Subcutaneous abdominal adipose tissue (tissue), 5 donors: ENCODE measurements at regions not wholly inside any gene's neighbourhood (a gene's known extent, or its start where the extent isn't known, plus 50 kb on each side); places are given as distances from the start of the nearest gene placed in this dataset.

Experiments
- H3K27ac ChIP-seq: one replicate; pipeline ENCODE4 v1.7.0; 2013; ENCODE audit warnings: low read depth, mild to moderate bottlenecking, inconsistent platforms, low read length, moderate library complexity
- H3K27me3 ChIP-seq, 5 donors: one replicate each; pipeline ENCODE4 v1.7.0; 2013; ENCODE audit warnings: low read length in 5 of 5, inconsistent platforms in 1 of 5; ENCODE audit not compliant: control insufficient read depth in 5 of 5, insufficient read depth in 4 of 5
- H3K36me3 ChIP-seq, 5 donors: one replicate each; pipeline ENCODE4 v1.7.0; 2013; ENCODE audit warnings: low read length in 5 of 5; ENCODE audit not compliant: control insufficient read depth in 5 of 5, insufficient read depth in 5 of 5
- H3K4me1 ChIP-seq, 5 donors: one replicate each; pipeline ENCODE4 v1.7.0; 2013; ENCODE audit warnings: low read length in 5 of 5, mild to moderate bottlenecking in 3 of 5, moderate library complexity in 1 of 5; ENCODE audit not compliant: control insufficient read depth in 5 of 5, insufficient read depth in 5 of 5
- H3K4me3 ChIP-seq, 5 donors: one replicate each; pipeline ENCODE4 v1.7.0; 2013; ENCODE audit warnings: low read length in 5 of 5, low read depth in 1 of 5
- H3K9ac ChIP-seq, 5 donors: one replicate each; pipeline ENCODE4 v1.7.0; 2013; ENCODE audit warnings: low read length in 5 of 5, mild to moderate bottlenecking in 4 of 5, moderate library complexity in 3 of 5
- H3K9me3 ChIP-seq, 5 donors: one replicate each; pipeline ENCODE4 v1.7.0; 2013; ENCODE audit warnings: low read length in 5 of 5; ENCODE audit not compliant: control insufficient read depth in 5 of 5
- donor health status: healthy.
- donor health status: healthy.
- donor health status: healthy.
- donor health status: healthy.
- donor health status: healthy.

- Histone ChIP-seq H3K4me1 (peaks cover 0 to 12% (median 0%) of the 10 kb centered on the region in 5 donors), H3K27me3 (no peaks in the 10 kb centered on the region), H3K9me3 (no peaks in the 10 kb centered on the region), H3K4me3 (peak overlapping the region in 1 of 5 donors; percentile 41), H3K27ac (no peak overlapping the region), H3K36me3 (no peaks in the 10 kb centered on the region), H3K9ac (no peak overlapping the region)
Observed at GRCh38 chr5:28165096-28165495, 1126.7 kb upstream of the CDH9 start.

- Histone ChIP-seq H3K27ac (no peak overlapping the region), H3K27me3 (no peaks in the 10 kb centered on the region), H3K9ac (no peak overlapping the region), H3K9me3 (no peaks in the 10 kb centered on the region), H3K4me1 (peaks cover 0 to 12% (median 0%) of the 10 kb centered on the region in 5 donors), H3K36me3 (no peaks in the 10 kb centered on the region), H3K4me3 (no peak overlapping the region)
Observed at GRCh38 chr5:28164568-28164967, 1126.2 kb upstream of the CDH9 start.

- Histone ChIP-seq H3K36me3 (no peaks in the 10 kb centered on the region), H3K4me1 (no peaks in the 10 kb centered on the region), H3K27me3 (no peaks in the 10 kb centered on the region), H3K9ac (no peak overlapping the region), H3K27ac (no peak overlapping the region), H3K4me3 (no peak overlapping the region), H3K9me3 (no peaks in the 10 kb centered on the region)
Observed at GRCh38 chr5:28156981-28157380, 1118.6 kb upstream of the CDH9 start.

- H3K9me3 ChIP-seq: peaks cover 0 to 3% (median 0%) of the 10 kb centered on the region in 5 donors
- no peaks in the 10 kb centered on the region for H3K4me1 ChIP-seq
- H3K27ac ChIP-seq: no peak overlapping the region
- H3K9ac ChIP-seq: no peak overlapping the region
- no peaks in the 10 kb centered on the region for H3K36me3 ChIP-seq
- no peak overlapping the region for H3K4me3 ChIP-seq
- H3K27me3 ChIP-seq: no peaks in the 10 kb centered on the region
Observed at GRCh38 chr5:28143519-28143918, 1105.1 kb upstream of the CDH9 start.

GRCh38 chr5:28132151-28132550, 1093.8 kb upstream of the CDH9 start:
- Histone ChIP-seq H3K9ac (no peak overlapping the region), H3K27ac (no peak overlapping the region), H3K4me1 (no peaks in the 10 kb centered on the region), H3K36me3 (no peaks in the 10 kb centered on the region), H3K9me3 (peaks cover 0 to 4% (median 0%) of the 10 kb centered on the region in 5 donors), H3K27me3 (no peaks in the 10 kb centered on the region), H3K4me3 (no peak overlapping the region)

- Histone ChIP-seq H3K4me3 (no peak overlapping the region), H3K9ac (no peak overlapping the region), H3K27ac (no peak overlapping the region), H3K4me1 (no peaks in the 10 kb centered on the region), H3K36me3 (no peaks in the 10 kb centered on the region), H3K9me3 (peaks cover 0 to 12% (median 0%) of the 10 kb centered on the region in 5 donors), H3K27me3 (no peaks in the 10 kb centered on the region)
Observed at GRCh38 chr5:28117691-28118090, 1079.3 kb upstream of the CDH9 start.

DNA sequence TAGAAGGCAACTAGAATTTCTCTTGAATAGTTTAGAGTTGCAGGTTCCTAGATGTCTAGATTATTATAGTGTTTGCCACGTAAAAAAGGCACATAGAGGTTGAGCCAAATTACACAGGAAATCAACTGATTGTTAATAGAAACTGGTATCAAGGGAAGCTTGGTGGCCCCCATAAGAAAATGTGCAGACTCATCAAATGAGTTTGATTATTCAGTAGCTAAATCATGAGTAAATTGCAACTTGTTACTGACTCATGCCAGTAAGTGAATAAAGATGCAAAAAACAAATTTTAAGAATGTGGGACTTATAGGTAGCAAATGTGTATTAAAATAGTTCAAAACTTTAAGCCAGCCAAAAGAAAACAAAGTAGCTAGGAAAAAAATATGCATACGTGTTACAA, 1078.9 kb upstream of the CDH9 start:
- Histone ChIP-seq H3K4me3 (no peak overlapping the region), H3K4me1 (no peaks in the 10 kb centered on the region), H3K9ac (no peak overlapping the region), H3K27ac (no peak overlapping the region), H3K36me3 (no peaks in the 10 kb centered on the region), H3K9me3 (peaks cover 0 to 12% (median 0%) of the 10 kb centered on the region in 5 donors), H3K27me3 (no peaks in the 10 kb centered on the region)

GRCh38 chr5:28110781-28111180, 1072.4 kb upstream of the CDH9 start:
- Histone ChIP-seq H3K9ac (no peak overlapping the region), H3K9me3 (peaks cover 0 to 6% (median 0%) of the 10 kb centered on the region in 5 donors), H3K27me3 (no peaks in the 10 kb centered on the region), H3K27ac (no peak overlapping the region), H3K36me3 (no peaks in the 10 kb centered on the region), H3K4me3 (peak overlapping the region in 1 of 5 donors; percentile 39), H3K4me1 (no peaks in the 10 kb centered on the region)

GRCh38 chr5:28104080-28104479, 1065.7 kb upstream of the CDH9 start:
- H3K36me3 ChIP-seq: no peaks in the 10 kb centered on the region
- H3K4me1 ChIP-seq: no peaks in the 10 kb centered on the region
- no peak overlapping the region for H3K9ac ChIP-seq
- no peak overlapping the region for H3K27ac ChIP-seq
- H3K9me3 ChIP-seq: no peaks in the 10 kb centered on the region
- no peaks in the 10 kb centered on the region for H3K27me3 ChIP-seq
- no peak overlapping the region for H3K4me3 ChIP-seq

GRCh38 chr5:28084069-28084468, 1045.7 kb upstream of the CDH9 start:
- no peak overlapping the region for H3K9ac ChIP-seq
- H3K27ac ChIP-seq: no peak overlapping the region

GRCh38 chr5:28082610-28083009, 1044.2 kb upstream of the CDH9 start:
- Histone ChIP-seq H3K27me3 (no peaks in the 10 kb centered on the region), H3K36me3 (no peaks in the 10 kb centered on the region), H3K4me3 (no peak overlapping the region), H3K4me1 (no peaks in the 10 kb centered on the region), H3K27ac (no peak overlapping the region), H3K9me3 (peaks cover 0 to 11% (median under 1%) of the 10 kb centered on the region in 5 donors), H3K9ac (no peak overlapping the region)

More at GRCh38 chr5:28084069-28084468, 1045.7 kb upstream of the CDH9 start:
- no peaks in the 10 kb centered on the region for H3K4me1 ChIP-seq
- no peaks in the 10 kb centered on the region for H3K36me3 ChIP-seq
- peaks cover 0 to 11% (median 0%) of the 10 kb centered on the region in 5 donors for H3K9me3 ChIP-seq
- H3K4me3 ChIP-seq: no peak overlapping the region
- no peaks in the 10 kb centered on the region for H3K27me3 ChIP-seq
